H9 (cell line): ENCODE measurements at regions not wholly inside any gene's neighbourhood (a gene's known extent, or its start where the extent isn't known, plus 50 kb on each side); places are given as distances from the start of the nearest gene placed in this dataset.
"Not testable (repeated sequence)": the region's sequence is repeated elsewhere in the genome, so short reads cannot be mapped to it uniquely, and the experiment has no call there.

Source experiments
- DNase-seq: peaks from one replicate; pipeline ENCODE4 v3.0.0-alpha.2; 2017
- H2AFZ ChIP-seq: one replicate; pipeline ENCODE4 v1.6.1; 2013; ENCODE audit warnings: mild to moderate bottlenecking, low read length, control low read depth, moderate library complexity
- H2AK5ac ChIP-seq: 2 replicates; pipeline ENCODE4 v1.6.1; 2013; ENCODE audit warnings: low read length, control low read depth, mixed read lengths; ENCODE audit not compliant: insufficient read length
- H2BK120ac ChIP-seq: one replicate; pipeline ENCODE4 v1.6.1; 2013; ENCODE audit warnings: low read depth, mild to moderate bottlenecking, low read length, control low read depth, inconsistent platforms; ENCODE audit not compliant: poor library complexity, severe bottlenecking
- H2BK12ac ChIP-seq: 2 replicates; pipeline ENCODE4 v1.6.1; 2013; ENCODE audit warnings: low read length, control low read depth, mixed read lengths, low read depth; ENCODE audit not compliant: insufficient read length
- H2BK15ac ChIP-seq: 2 replicates; pipeline ENCODE4 v1.6.1; 2013; ENCODE audit warnings: low read depth, low read length, control low read depth
- H2BK20ac ChIP-seq: one replicate; pipeline ENCODE4 v1.6.1; 2013; ENCODE audit warnings: low read depth, mild to moderate bottlenecking, low read length, control low read depth, inconsistent platforms; ENCODE audit not compliant: poor library complexity, severe bottlenecking
- H2BK5ac ChIP-seq: 2 replicates; pipeline ENCODE4 v1.6.1; 2013; ENCODE audit warnings: low read length, control low read depth, mixed read lengths; ENCODE audit not compliant: insufficient read length
- H3K14ac ChIP-seq: 2 replicates; pipeline ENCODE4 v1.6.1; 2013; ENCODE audit warnings: low read length, control low read depth; ENCODE audit not compliant: insufficient read depth
- H3K18ac ChIP-seq: 2 replicates; pipeline ENCODE4 v1.6.1; 2013; ENCODE audit warnings: low read depth, mild to moderate bottlenecking, mixed read lengths, low read length, control low read depth; ENCODE audit not compliant: insufficient read length
- H3K23ac ChIP-seq: 2 replicates; pipeline ENCODE4 v1.6.1; 2013; ENCODE audit warnings: low read length, control low read depth, mixed read lengths, low read depth; ENCODE audit not compliant: insufficient read length
- H3K23me2 ChIP-seq: 2 replicates; pipeline ENCODE4 v1.6.1; 2013; ENCODE audit warnings: low read depth, mild to moderate bottlenecking, mixed read lengths, low read length, control low read depth; ENCODE audit not compliant: insufficient read length, poor library complexity, severe bottlenecking
- H3K27ac ChIP-seq: 2 replicates; pipeline ENCODE4 v1.5.1; 2013; ENCODE audit warnings: low read length, control low read depth, mixed read lengths, low read depth; ENCODE audit not compliant: insufficient read length
- H3K27me3 ChIP-seq: 2 replicates; pipeline ENCODE4 v1.6.1; 2013; ENCODE audit warnings: low read length, control low read depth, inconsistent platforms; ENCODE audit not compliant: insufficient read depth
- H3K4ac ChIP-seq: 2 replicates; pipeline ENCODE4 v1.6.1; 2013; ENCODE audit warnings: low read depth, mild to moderate bottlenecking, control low read depth, inconsistent platforms, low read length, moderate library complexity
- H3K4me1 ChIP-seq: 2 replicates; pipeline ENCODE4 v1.6.1; 2013; ENCODE audit warnings: low read length, control low read depth, inconsistent platforms; ENCODE audit not compliant: insufficient read depth
- H3K4me2 ChIP-seq: 2 replicates; pipeline ENCODE4 v1.6.1; 2013; ENCODE audit warnings: low read length, control low read depth, mixed read lengths; ENCODE audit not compliant: insufficient read length, insufficient read depth
- H3K56ac ChIP-seq: 2 replicates; pipeline ENCODE4 v1.6.1; 2013; ENCODE audit warnings: low read depth, mild to moderate bottlenecking, mixed read lengths, low read length, control low read depth; ENCODE audit not compliant: insufficient read length
- H3K79me1 ChIP-seq: 2 replicates; pipeline ENCODE4 v1.6.1; 2013; ENCODE audit warnings: low read depth, mild to moderate bottlenecking, moderate library complexity, low read length, control low read depth, inconsistent platforms; ENCODE audit not compliant: insufficient read depth, poor library complexity, severe bottlenecking
- H3K79me2 ChIP-seq: 2 replicates; pipeline ENCODE4 v1.6.1; 2013; ENCODE audit warnings: low read length, control low read depth, inconsistent platforms; ENCODE audit not compliant: insufficient read depth
- H3K9ac ChIP-seq: 2 replicates; pipeline ENCODE4 v1.6.1; 2013; ENCODE audit warnings: low read length, control low read depth, mixed read lengths; ENCODE audit not compliant: insufficient read length; ENCODE audit errors: extremely low read depth
- H3K9me3 ChIP-seq: one replicate; pipeline ENCODE4 v1.6.1; 2013; ENCODE audit warnings: low read depth, low read length, inconsistent platforms; ENCODE audit not compliant: control insufficient read depth
- H3T11ph ChIP-seq: one replicate; pipeline ENCODE4 v1.6.1; 2013; ENCODE audit warnings: mild to moderate bottlenecking, low read length, control low read depth, inconsistent platforms
- H4K20me1 ChIP-seq: one replicate; pipeline ENCODE4 v1.6.1; 2013; ENCODE audit not compliant: control insufficient read depth, insufficient read length, insufficient read depth
- H4K5ac ChIP-seq: 2 replicates; pipeline ENCODE4 v1.6.1; 2013; ENCODE audit warnings: low read depth, mild to moderate bottlenecking, mixed read lengths, low read length, control low read depth; ENCODE audit not compliant: insufficient read length
- H4K8ac ChIP-seq: replicated peaks from 2 replicates; pipeline ENCODE4 v1.6.1; 2013; ENCODE audit warnings: low read length, control low read depth, mixed read lengths, low read depth; ENCODE audit not compliant: insufficient read length
- H4K91ac ChIP-seq: 2 replicates; pipeline ENCODE4 v1.6.1; 2013; ENCODE audit warnings: low read depth, mild to moderate bottlenecking, moderate library complexity, mixed read lengths, low read length, control low read depth; ENCODE audit not compliant: insufficient read length
- H3K27ac Mint-ChIP-seq, 3 experiments: 2 replicates in 2 of 3; 3 replicates in 1 of 3; pipeline ENCODE4 v1.8.0; 2020 to 2021; ENCODE audit warnings: mixed read lengths in 3 of 3, mild to moderate bottlenecking in 1 of 3, moderate library complexity in 1 of 3
- H3K27me3 Mint-ChIP-seq: 2 replicates; pipeline ENCODE4 v1.8.0; 2021; ENCODE audit warnings: low read depth, mild to moderate bottlenecking, moderate library complexity, mixed read lengths
- H3K36me3 Mint-ChIP-seq, 3 experiments: 2 replicates in 2 of 3; 3 replicates in 1 of 3; pipeline ENCODE4 v1.8.0; 2020 to 2021; ENCODE audit warnings: low read depth in 3 of 3, mixed read lengths in 3 of 3; ENCODE audit not compliant: insufficient read depth in 1 of 3
- H3K4me1 Mint-ChIP-seq, 2 experiments: 2 replicates each; pipeline ENCODE4 v1.8.0; 2020; ENCODE audit warnings: mixed read lengths in 2 of 2
- H3K4me3 Mint-ChIP-seq, 2 experiments: 2 replicates in 1 of 2; 3 replicates in 1 of 2; pipeline ENCODE4 v1.8.0; 2020 to 2021; ENCODE audit warnings: mild to moderate bottlenecking in 2 of 2, mixed read lengths in 2 of 2, moderate library complexity in 1 of 2
- H3K9me3 Mint-ChIP-seq, 2 experiments: 2 replicates in 1 of 2; 3 replicates in 1 of 2; pipeline ENCODE4 v1.8.0; 2020; ENCODE audit warnings: mild to moderate bottlenecking in 2 of 2, mixed read lengths in 2 of 2, moderate library complexity in 1 of 2
- WGBS: extraction: QIAGEN DNeasy Blood & Tissue Kit; methylation state at CpG from one replicate; pipeline ENCODE4 v1.1.7; 2013; ENCODE audit warnings: missing lambda C conversion rate, low lambda C conversion rate, mixed read lengths; ENCODE audit not compliant: insufficient read length; ENCODE audit errors: extremely low coverage; 5-methylcytosine and 5-hydroxymethylcytosine counted together

- not testable (repeated sequence) for H3K4me2 ChIP-seq, H3K27me3 Mint-ChIP-seq, H2BK15ac ChIP-seq, H3K27ac ChIP-seq, H3K4me1 ChIP-seq, H3K4me3 Mint-ChIP-seq, H3K4ac ChIP-seq, H3K9ac ChIP-seq, H2AFZ ChIP-seq, H4K8ac ChIP-seq, H3K79me1 ChIP-seq, H3K18ac ChIP-seq, H3K23me2 ChIP-seq, H3K9me3 Mint-ChIP-seq, H2BK20ac ChIP-seq, H3K36me3 Mint-ChIP-seq, H3K9me3 ChIP-seq, H2BK5ac ChIP-seq, H3K27ac Mint-ChIP-seq, H3K4me1 Mint-ChIP-seq, H3K56ac ChIP-seq, H2AK5ac ChIP-seq, H4K20me1 ChIP-seq, H2BK120ac ChIP-seq, H4K91ac ChIP-seq, H3T11ph ChIP-seq, H2BK12ac ChIP-seq, H3K14ac ChIP-seq, H3K79me2 ChIP-seq, H4K5ac ChIP-seq, H3K27me3 ChIP-seq, H3K23ac ChIP-seq, DNase-seq
- WGBS, result no CpG with 5 or more reads among the region's 8 CpGs
Measured at GRCh38 chr16:16494114-16494513, 115.2 kb downstream of the NPIPA7 start.

GRCh38 chr16:16494998-16495397, 116.1 kb downstream of the NPIPA7 start:
- not testable (repeated sequence) for H3K79me1 ChIP-seq, H3K4me1 ChIP-seq, H3K4ac ChIP-seq, H3K23me2 ChIP-seq, H3T11ph ChIP-seq, H2BK5ac ChIP-seq, H3K27ac ChIP-seq, H3K23ac ChIP-seq, H3K18ac ChIP-seq, H2BK15ac ChIP-seq, H3K56ac ChIP-seq, H3K27me3 ChIP-seq, H4K91ac ChIP-seq, H4K20me1 ChIP-seq, H3K27me3 Mint-ChIP-seq, H3K14ac ChIP-seq, H3K9me3 Mint-ChIP-seq, H3K4me3 Mint-ChIP-seq, H4K8ac ChIP-seq, H3K9ac ChIP-seq, H2AK5ac ChIP-seq, H3K27ac Mint-ChIP-seq, H3K9me3 ChIP-seq, H3K4me2 ChIP-seq, H3K36me3 Mint-ChIP-seq, H2BK120ac ChIP-seq, H2BK12ac ChIP-seq, DNase-seq, H3K4me1 Mint-ChIP-seq, H2BK20ac ChIP-seq, H4K5ac ChIP-seq, H3K79me2 ChIP-seq, H2AFZ ChIP-seq
- WGBS, result no CpG with 5 or more reads among the region's 11 CpGs
